ENCODE measurements at regions not wholly inside any gene's neighbourhood (a gene's known extent, or its start where the extent isn't known, plus 50 kb on each side); places are given as distances from the start of the nearest gene placed in this dataset.

- no peak for TF ChIP-seq MAFK (IDR thresholded peaks at IDR 0.05; ENCODE audit: low read depth, low read length)
- no peak for TF ChIP-seq FOSL1 (IDR thresholded peaks at IDR 0.05; ENCODE audit: insufficient read depth, low read depth, low read length)
- TF ChIP-seq POU5F1 (IDR thresholded peaks at IDR 0.05; ENCODE audit: low read depth, low read length), result no peak
These were observed 93.5 kb downstream of the ZNF608 start (continued) for GRCh38 chr5:124652892-124653441.

All from H1 (cell line).